HepG2 (cell line): ENCODE measurements at regions not wholly inside any gene's neighbourhood (a gene's known extent, or its start where the extent isn't known, plus 50 kb on each side); places are given as distances from the start of the nearest gene placed in this dataset.

Experiments
- ATAC-seq: fragments of 200-7000 bp; cut with Tn5 transposase; 3 replicates; pipeline ENCODE4 v1.9.1; 2020; ENCODE audit warnings: mild to moderate bottlenecking, moderate library complexity
- BruUV-seq: library from RNA; stranded (reverse); fragments of 400-500 nt; replicated peaks from 2 replicates; lab custom pipeline; 2021; lab: Mats Ljungman, UMichigan
- CTCF ChIA-PET: fragments of 300-600 bp; formaldehyde crosslinking; extraction: SDS; loops from one replicate; lab custom pipeline; 2021; ENCODE audit warnings: low total read pairs, inconsistent platforms, low intra/inter-chr PET ratio; lab: Yijun Ruan, JAX
- POLR2A ChIA-PET: fragments of 350-600 bp; sonication (Branson Sonifier 250); formaldehyde crosslinking; loops from one replicate; lab custom pipeline; 2020; ENCODE audit warnings: antibody characterized with exemption, inconsistent platforms; lab: Yijun Ruan, JAX
- DNase-seq: peaks from one replicate; pipeline ENCODE4 v3.0.0-alpha.2; 2015; ENCODE audit warnings: low spot score
- FAIRE-seq: peaks from 3 replicates; lab custom pipeline; 2011; peaks lifted over from hg19 to GRCh38; lab: Jason Lieb, UNC
- H2AFZ ChIP-seq: one replicate; pipeline ENCODE4 v1.6.1; 2011; ENCODE audit warnings: low read length, inconsistent platforms
- H3K27ac ChIP-seq: fragments of 300-600 bp; 3 replicates; pipeline ENCODE4 v1.8.0; 2011; ENCODE audit warnings: mixed run types, mild to moderate bottlenecking, mixed read lengths, low read length, inconsistent platforms; ENCODE audit not compliant: insufficient read depth; ENCODE audit errors: extremely low read length
- H3K27me3 ChIP-seq, 2 experiments: fragments of 200-600 bp in 1 of 2; 2 replicates in 1 of 2; 3 replicates in 1 of 2; pipeline versions ENCODE4 v1.6.0 to v1.8.0; 2011; ENCODE audit warnings: low read length in 2 of 2, mild to moderate bottlenecking in 2 of 2, moderate library complexity in 2 of 2, inconsistent platforms in 1 of 2; ENCODE audit not compliant: insufficient read depth in 2 of 2, control insufficient read depth in 1 of 2
- H3K36me3 ChIP-seq, 2 experiments: fragments of 200-600 bp in 1 of 2; replicated peaks in 1 of 2; 2 replicates in 1 of 2; 3 replicates in 1 of 2; pipeline versions ENCODE4 v1.5.1 to v1.8.0; 2011; ENCODE audit warnings: low read length in 2 of 2, inconsistent platforms in 1 of 2; ENCODE audit not compliant: insufficient read depth in 2 of 2, control insufficient read depth in 1 of 2
- H3K4me1 ChIP-seq: 2 replicates; pipeline ENCODE4 v1.5.1; 2012; ENCODE audit warnings: low read length, inconsistent platforms; ENCODE audit not compliant: insufficient read depth
- H3K4me2 ChIP-seq: 2 replicates; pipeline ENCODE4 v1.6.0; 2011; ENCODE audit warnings: low read depth, low read length, inconsistent platforms
- H3K4me3 ChIP-seq, 3 experiments: fragments of 200-600 bp in 1 of 3; sonication (generic), shearing (Covaris generic) in 1 of 3; replicated peaks in 1 of 3; 2 replicates each; pipeline ENCODE4 v1.5.1; 2011 to 2016; ENCODE audit warnings: low read length in 3 of 3, inconsistent platforms in 2 of 3, low read depth in 2 of 3, mild to moderate bottlenecking in 2 of 3, control low read depth in 1 of 3, mixed read lengths in 1 of 3; ENCODE audit not compliant: insufficient read depth in 1 of 3
- H3K79me2 ChIP-seq: one replicate; pipeline ENCODE4 v1.6.1; 2011; ENCODE audit warnings: low read length, inconsistent platforms; ENCODE audit not compliant: insufficient read depth
- H3K9ac ChIP-seq: 2 replicates; pipeline ENCODE4 v1.6.0; 2011; ENCODE audit warnings: mild to moderate bottlenecking, low read depth, low read length, inconsistent platforms; ENCODE audit not compliant: insufficient read depth
- H3K9me3 ChIP-seq: 2 replicates; pipeline ENCODE4 v1.5.1; 2012; ENCODE audit warnings: mild to moderate bottlenecking, low read length
- H4K20me1 ChIP-seq: 2 replicates; pipeline ENCODE4 v1.6.0; 2011; ENCODE audit warnings: inconsistent platforms, mild to moderate bottlenecking, low read length, moderate library complexity; ENCODE audit not compliant: insufficient read depth
- ASH2L ChIP-seq: fragments of 300-600, 200-600 bp; sonication (generic); IDR thresholded peaks from 2 replicates; pipeline ENCODE4 v1.7.0; 2017; ENCODE audit warnings: low read depth, mild to moderate bottlenecking, moderate library complexity, mixed read lengths, low read length; ENCODE audit not compliant: insufficient read length
- DR1 ChIP-seq: sonication (generic); formaldehyde crosslinking; IDR thresholded peaks from 2 replicates; pipeline ENCODE4 v1.8.0; 2021; ENCODE audit warnings: mild to moderate bottlenecking, missing genetic modification reagents, inconsistent platforms
- MXI1 ChIP-seq: IDR thresholded peaks from 3 replicates; pipeline ENCODE4 v1.6.1; 2012; ENCODE audit warnings: low read depth, low read length, inconsistent platforms, borderline replicate concordance
- SAP130 ChIP-seq: IDR thresholded peaks from 2 replicates; pipeline ENCODE4 v1.6.1; 2016; ENCODE audit warnings: low read depth
- SMC3 ChIP-seq: IDR thresholded peaks from 2 replicates; pipeline ENCODE4 v1.6.1; 2011; ENCODE audit warnings: low read length, improper control_type of control experiment
- SP1 ChIP-seq, 2 experiments: fragments of 450-650 bp in 1 of 2; sonication (generic) in 1 of 2; formaldehyde crosslinking in 1 of 2; IDR thresholded peaks; 2 replicates each; pipeline versions ENCODE4 v1.4.0 to v1.6.1; 2016 to 2020; ENCODE audit warnings: missing genetic modification reagents in 1 of 2
- TBP ChIP-seq: sonication (generic); formaldehyde crosslinking; IDR thresholded peaks from 2 replicates; pipeline ENCODE4 v1.5.0; 2020; ENCODE audit warnings: missing genetic modification reagents
- XBP1 ChIP-seq: sonication (generic); formaldehyde crosslinking; IDR thresholded peaks from 2 replicates; pipeline ENCODE4 v1.5.0; 2020; ENCODE audit warnings: missing genetic modification reagents
- ZFP82 ChIP-seq: sonication (generic); formaldehyde crosslinking; IDR thresholded peaks from 2 replicates; pipeline ENCODE4 v1.5.1; 2020; ENCODE audit warnings: mild to moderate bottlenecking, missing genetic modification reagents, borderline replicate concordance
- ZIK1 ChIP-seq: sonication (generic); formaldehyde crosslinking; IDR thresholded peaks from 2 replicates; pipeline ENCODE4 v1.5.0; 2020; ENCODE audit warnings: mild to moderate bottlenecking, low read depth, missing genetic modification reagents, borderline replicate concordance
- ZNF138 ChIP-seq: sonication (generic); formaldehyde crosslinking; IDR thresholded peaks from 2 replicates; pipeline ENCODE4 v1.5.0; 2020; ENCODE audit warnings: mild to moderate bottlenecking, low read depth, missing genetic modification reagents
- ZNF180 ChIP-seq: sonication (generic); formaldehyde crosslinking; IDR thresholded peaks from 2 replicates; pipeline ENCODE4 v1.4.0; 2020; ENCODE audit warnings: low read depth, missing genetic modification reagents, borderline replicate concordance
- ZNF333 ChIP-seq: sonication (generic); formaldehyde crosslinking; IDR thresholded peaks from 2 replicates; pipeline ENCODE4 v1.4.0; 2020; ENCODE audit warnings: mild to moderate bottlenecking, missing genetic modification reagents, borderline replicate concordance
- WGBS: methylation state at CpG from one replicate; pipeline ENCODE4 v1.1.6; 2017; ENCODE audit warnings: low lambda C conversion rate; 5-methylcytosine and 5-hydroxymethylcytosine counted together
- in situ Hi-C: cut with HindIII; loops from 2 replicates; pipeline ENCODE4 v1.10.0; 2017; ENCODE audit warnings: low pct_unique_long_range_greater_than_20kb; ENCODE audit not compliant: extremely low pct_ligation_motif_present
- intact Hi-C: fragments of 100-400 bp; cut with micrococcal nuclease; formaldehyde crosslinking; loops from one replicate; pipeline ENCODE4 v1.10.0; 2022; ENCODE audit not compliant: unreplicated experiment
- TF ChIP-seq, protein P1 (sequence below): sonication (generic); formaldehyde crosslinking; IDR thresholded peaks from 2 replicates; pipeline ENCODE4 v1.8.0; 2022; ENCODE audit warnings: missing genetic modification reagents, mild to moderate bottlenecking, borderline replicate concordance
- TF ChIP-seq, protein P2 (sequence below): sonication (generic); formaldehyde crosslinking; IDR thresholded peaks from 2 replicates; pipeline ENCODE4 v1.5.1; 2020; ENCODE audit warnings: mild to moderate bottlenecking, missing genetic modification reagents, moderate library complexity
- TF ChIP-seq, protein P3 (sequence below): sonication (generic); formaldehyde crosslinking; IDR thresholded peaks from 2 replicates; pipeline ENCODE4 v1.5.1; 2020; ENCODE audit warnings: missing genetic modification reagents, mild to moderate bottlenecking, borderline replicate concordance
- TF ChIP-seq, protein P4 (sequence below): sonication (generic); formaldehyde crosslinking; IDR thresholded peaks from 2 replicates; pipeline ENCODE4 v1.5.0; 2020; ENCODE audit warnings: mild to moderate bottlenecking, missing genetic modification reagents

DNA sequence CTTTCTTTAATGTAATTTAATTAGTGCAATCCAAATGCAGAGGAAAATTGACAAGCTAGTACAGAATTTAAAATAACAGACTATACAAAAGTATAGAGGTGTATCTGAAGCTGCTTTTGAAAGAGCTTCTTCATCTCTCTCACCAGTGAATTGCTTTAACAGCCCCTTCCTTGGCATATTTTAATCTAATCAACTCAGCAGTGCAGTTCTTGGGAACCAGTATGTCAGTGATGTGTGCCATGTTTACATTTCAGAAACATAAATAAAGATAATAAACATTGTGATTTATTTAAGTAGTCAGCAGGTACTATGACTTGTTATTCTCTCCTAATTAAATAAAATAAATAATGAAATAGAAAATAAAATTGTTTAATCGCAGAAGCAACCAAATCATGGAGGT is 1260.6 kb downstream of the NCAM2 start (continued):
- TF ChIP-seq, protein P1, sequence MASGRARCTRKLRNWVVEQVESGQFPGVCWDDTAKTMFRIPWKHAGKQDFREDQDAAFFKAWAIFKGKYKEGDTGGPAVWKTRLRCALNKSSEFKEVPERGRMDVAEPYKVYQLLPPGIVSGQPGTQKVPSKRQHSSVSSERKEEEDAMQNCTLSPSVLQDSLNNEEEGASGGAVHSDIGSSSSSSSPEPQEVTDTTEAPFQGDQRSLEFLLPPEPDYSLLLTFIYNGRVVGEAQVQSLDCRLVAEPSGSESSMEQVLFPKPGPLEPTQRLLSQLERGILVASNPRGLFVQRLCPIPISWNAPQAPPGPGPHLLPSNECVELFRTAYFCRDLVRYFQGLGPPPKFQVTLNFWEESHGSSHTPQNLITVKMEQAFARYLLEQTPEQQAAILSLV (CRISPR knock-in tag): no peak
- TF ChIP-seq, protein P2, sequence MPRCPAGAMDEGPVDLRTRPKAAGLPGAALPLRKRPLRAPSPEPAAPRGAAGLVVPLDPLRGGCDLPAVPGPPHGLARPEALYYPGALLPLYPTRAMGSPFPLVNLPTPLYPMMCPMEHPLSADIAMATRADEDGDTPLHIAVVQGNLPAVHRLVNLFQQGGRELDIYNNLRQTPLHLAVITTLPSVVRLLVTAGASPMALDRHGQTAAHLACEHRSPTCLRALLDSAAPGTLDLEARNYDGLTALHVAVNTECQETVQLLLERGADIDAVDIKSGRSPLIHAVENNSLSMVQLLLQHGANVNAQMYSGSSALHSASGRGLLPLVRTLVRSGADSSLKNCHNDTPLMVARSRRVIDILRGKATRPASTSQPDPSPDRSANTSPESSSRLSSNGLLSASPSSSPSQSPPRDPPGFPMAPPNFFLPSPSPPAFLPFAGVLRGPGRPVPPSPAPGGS (CRISPR knock-in tag): no peak
- TF ChIP-seq ZNF180 (CRISPR knock-in tag) (no peak), DR1 (CRISPR knock-in tag) (no peak)
- TF ChIP-seq, protein P3, sequence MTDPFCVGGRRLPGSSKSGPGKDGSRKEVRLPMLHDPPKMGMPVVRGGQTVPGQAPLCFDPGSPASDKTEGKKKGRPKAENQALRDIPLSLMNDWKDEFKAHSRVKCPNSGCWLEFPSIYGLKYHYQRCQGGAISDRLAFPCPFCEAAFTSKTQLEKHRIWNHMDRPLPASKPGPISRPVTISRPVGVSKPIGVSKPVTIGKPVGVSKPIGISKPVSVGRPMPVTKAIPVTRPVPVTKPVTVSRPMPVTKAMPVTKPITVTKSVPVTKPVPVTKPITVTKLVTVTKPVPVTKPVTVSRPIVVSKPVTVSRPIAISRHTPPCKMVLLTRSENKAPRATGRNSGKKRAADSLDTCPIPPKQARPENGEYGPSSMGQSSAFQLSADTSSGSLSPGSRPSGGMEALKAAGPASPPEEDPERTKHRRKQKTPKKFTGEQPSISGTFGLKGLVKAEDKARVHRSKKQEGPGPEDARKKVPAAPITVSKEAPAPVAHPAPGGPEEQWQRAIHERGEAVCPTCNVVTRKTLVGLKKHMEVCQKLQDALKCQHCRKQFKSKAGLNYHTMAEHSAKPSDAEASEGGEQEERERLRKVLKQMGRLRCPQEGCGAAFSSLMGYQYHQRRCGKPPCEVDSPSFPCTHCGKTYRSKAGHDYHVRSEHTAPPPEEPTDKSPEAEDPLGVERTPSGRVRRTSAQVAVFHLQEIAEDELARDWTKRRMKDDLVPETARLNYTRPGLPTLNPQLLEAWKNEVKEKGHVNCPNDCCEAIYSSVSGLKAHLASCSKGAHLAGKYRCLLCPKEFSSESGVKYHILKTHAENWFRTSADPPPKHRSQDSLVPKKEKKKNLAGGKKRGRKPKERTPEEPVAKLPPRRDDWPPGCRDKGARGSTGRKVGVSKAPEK (CRISPR knock-in tag): no peak

DNA sequence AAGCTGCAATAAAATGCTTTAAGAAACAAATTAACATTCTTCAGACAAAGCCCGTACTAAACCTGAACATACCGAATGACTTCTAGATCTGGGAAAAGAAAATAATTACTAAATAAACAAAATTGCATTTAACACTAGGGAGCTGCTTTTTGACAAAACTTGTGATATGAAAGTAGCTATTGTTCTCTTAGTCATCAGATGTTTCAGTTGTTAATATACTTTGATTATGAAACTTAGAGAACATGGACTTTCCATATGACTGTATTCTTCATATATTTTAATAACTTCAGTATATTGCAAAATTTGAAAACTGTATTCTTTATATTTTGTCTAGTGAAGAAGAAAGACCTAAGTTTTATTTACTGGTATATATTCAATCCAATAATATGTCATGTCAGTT is 1262.1 kb downstream of the NCAM2 start:
- 37% methylated on average over 2 of the region's 2 CpGs for WGBS
- in situ Hi-C loops (no loop called here), intact Hi-C loops (no loop called here)
- H2AFZ ChIP-seq: no peak overlapping the region
- no peak overlapping the region for H3K4me2 ChIP-seq
- no peak overlapping the region for H3K9ac ChIP-seq
- no peaks in the 10 kb centered on the region for H3K79me2 ChIP-seq
- peaks cover 83% of the 10 kb centered on the region for H3K9me3 ChIP-seq
- CTCF ChIA-PET: no interaction called here
- no peak overlapping the region for H3K4me3 ChIP-seq
- FAIRE-seq: no peak
- H3K36me3 ChIP-seq: no peaks in the 10 kb centered on the region
- H4K20me1 ChIP-seq: no peaks in the 10 kb centered on the region
- POLR2A ChIA-PET: no interaction called here
- no peak for ATAC-seq
- no peak overlapping the region for H3K27ac ChIP-seq
- BruUV-seq: no TSS peak
- no peak for DNase-seq
- no peaks in the 10 kb centered on the region for H3K4me1 ChIP-seq
- H3K27me3 ChIP-seq: no peaks in the 10 kb centered on the region
- TF ChIP-seq XBP1 (CRISPR knock-in tag) (no peak), TBP (CRISPR knock-in tag) (no peak), ZNF333 (no peak), ZNF138 (CRISPR knock-in tag) (no peak), MXI1 (no peak), ASH2L (no peak), SP1 (IDR thresholded peaks at IDR 0.05) (no peak), SP1 (CRISPR knock-in tag; IDR thresholded peaks at IDR 0.05) (no peak), ZFP82 (CRISPR knock-in tag) (no peak), SAP130 (CRISPR knock-in tag) (no peak), SMC3 (no peak), ZIK1 (CRISPR knock-in tag) (no peak)
- TF ChIP-seq, protein P4, sequence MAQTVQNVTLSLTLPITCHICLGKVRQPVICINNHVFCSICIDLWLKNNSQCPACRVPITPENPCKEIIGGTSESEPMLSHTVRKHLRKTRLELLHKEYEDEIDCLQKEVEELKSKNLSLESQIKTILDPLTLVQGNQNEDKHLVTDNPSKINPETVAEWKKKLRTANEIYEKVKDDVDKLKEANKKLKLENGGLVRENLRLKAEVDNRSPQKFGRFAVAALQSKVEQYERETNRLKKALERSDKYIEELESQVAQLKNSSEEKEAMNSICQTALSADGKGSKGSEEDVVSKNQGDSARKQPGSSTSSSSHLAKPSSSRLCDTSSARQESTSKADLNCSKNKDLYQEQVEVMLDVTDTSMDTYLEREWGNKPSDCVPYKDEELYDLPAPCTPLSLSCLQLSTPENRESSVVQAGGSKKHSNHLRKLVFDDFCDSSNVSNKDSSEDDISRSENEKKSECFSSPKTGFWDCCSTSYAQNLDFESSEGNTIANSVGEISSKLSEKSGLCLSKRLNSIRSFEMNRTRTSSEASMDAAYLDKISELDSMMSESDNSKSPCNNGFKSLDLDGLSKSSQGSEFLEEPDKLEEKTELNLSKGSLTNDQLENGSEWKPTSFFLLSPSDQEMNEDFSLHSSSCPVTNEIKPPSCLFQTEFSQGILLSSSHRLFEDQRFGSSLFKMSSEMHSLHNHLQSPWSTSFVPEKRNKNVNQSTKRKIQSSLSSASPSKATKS (CRISPR knock-in tag): no peak
